ENCODE measurements at regions not wholly inside any gene's neighbourhood (a gene's known extent, or its start where the extent isn't known, plus 50 kb on each side); places are given as distances from the start of the nearest gene placed in this dataset.

GRCh38 chr1:200353232-200353631, 56.6 kb downstream of the ZNF281 start:
- TF ChIP-seq, protein P1, sequence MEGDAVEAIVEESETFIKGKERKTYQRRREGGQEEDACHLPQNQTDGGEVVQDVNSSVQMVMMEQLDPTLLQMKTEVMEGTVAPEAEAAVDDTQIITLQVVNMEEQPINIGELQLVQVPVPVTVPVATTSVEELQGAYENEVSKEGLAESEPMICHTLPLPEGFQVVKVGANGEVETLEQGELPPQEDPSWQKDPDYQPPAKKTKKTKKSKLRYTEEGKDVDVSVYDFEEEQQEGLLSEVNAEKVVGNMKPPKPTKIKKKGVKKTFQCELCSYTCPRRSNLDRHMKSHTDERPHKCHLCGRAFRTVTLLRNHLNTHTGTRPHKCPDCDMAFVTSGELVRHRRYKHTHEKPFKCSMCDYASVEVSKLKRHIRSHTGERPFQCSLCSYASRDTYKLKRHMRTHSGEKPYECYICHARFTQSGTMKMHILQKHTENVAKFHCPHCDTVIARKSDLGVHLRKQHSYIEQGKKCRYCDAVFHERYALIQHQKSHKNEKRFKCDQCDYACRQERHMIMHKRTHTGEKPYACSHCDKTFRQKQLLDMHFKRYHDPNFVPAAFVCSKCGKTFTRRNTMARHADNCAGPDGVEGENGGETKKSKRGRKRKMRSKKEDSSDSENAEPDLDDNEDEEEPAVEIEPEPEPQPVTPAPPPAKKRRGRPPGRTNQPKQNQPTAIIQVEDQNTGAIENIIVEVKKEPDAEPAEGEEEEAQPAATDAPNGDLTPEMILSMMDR (IDR thresholded peaks at IDR 0.05 in 8 of 11, conservative IDR thresholded peaks at IDR 0.05 in 3 of 11), result no peak
- TF ChIP-seq POLR2A (IDR thresholded peaks at IDR 0.05) (no peak), POLR2AphosphoS5 (IDR thresholded peaks at IDR 0.05) (no peak)
